IMR-90 (cell line): ENCODE measurements at regions not wholly inside any gene's neighbourhood (a gene's known extent, or its start where the extent isn't known, plus 50 kb on each side); places are given as distances from the start of the nearest gene placed in this dataset.
A peak's percentile ranks its signal among the peaks of the same experiment; 100 is the strongest.
"Not testable (repeated sequence)": the region's sequence is repeated elsewhere in the genome, so short reads cannot be mapped to it uniquely, and the experiment has no call there.

Experiments used
- BHLHE40 ChIP-seq: fragments of 150-350 bp; IDR thresholded peaks from 2 replicates; pipeline ENCODE4 v1.6.1; 2016; ENCODE audit warnings: mild to moderate bottlenecking, low read depth, low read length
- CEBPB ChIP-seq: IDR thresholded peaks from 2 replicates; pipeline ENCODE4 v1.6.1; 2012; ENCODE audit warnings: low read depth, low read length, improper control_type of control experiment
- FOS ChIP-seq: fragments of 150-350 bp; IDR thresholded peaks from 2 replicates; pipeline ENCODE4 v1.6.1; 2016; ENCODE audit warnings: low read depth, low read length
- MAFK ChIP-seq: IDR thresholded peaks from 2 replicates; pipeline ENCODE4 v1.6.1; 2012; ENCODE audit warnings: low read depth, low read length, improper control_type of control experiment
- MXI1 ChIP-seq: IDR thresholded peaks from 2 replicates; pipeline ENCODE4 v1.6.1; 2012; ENCODE audit warnings: low read depth, mild to moderate bottlenecking, low read length, moderate library complexity, borderline replicate concordance
- POLR2A ChIP-seq: IDR thresholded peaks from 2 replicates; pipeline ENCODE4 v1.6.1; 2012; ENCODE audit warnings: mild to moderate bottlenecking, low read depth, low read length
- RAD21 ChIP-seq: IDR thresholded peaks from 2 replicates; pipeline ENCODE4 v1.6.1; 2012; ENCODE audit warnings: low read length, improper control_type of control experiment
- RCOR1 ChIP-seq: IDR thresholded peaks from 2 replicates; pipeline ENCODE4 v1.6.1; 2012; ENCODE audit warnings: mild to moderate bottlenecking, low read length, improper control_type of control experiment; ENCODE audit not compliant: insufficient replicate concordance
- RFX5 ChIP-seq: IDR thresholded peaks from 2 replicates; pipeline ENCODE4 v1.8.0; 2012; ENCODE audit warnings: low read depth, mild to moderate bottlenecking, low read length, moderate library complexity
- SMC3 ChIP-seq: fragments of 150-350 bp; IDR thresholded peaks from 2 replicates; pipeline ENCODE4 v1.6.1; 2016; ENCODE audit warnings: low read depth, mild to moderate bottlenecking, antibody characterized with exemption, low read length, moderate library complexity
- TF ChIP-seq, protein P1 (sequence below): fragments of 150-350 bp; IDR thresholded peaks from 2 replicates; pipeline ENCODE4 v1.6.1; 2016; ENCODE audit warnings: low read depth, mild to moderate bottlenecking, low read length, moderate library complexity, borderline replicate concordance
- TF ChIP-seq, protein P2 (sequence below): conservative IDR thresholded peaks from 2 replicates; pipeline ENCODE4 v1.5.1; 2012; ENCODE audit warnings: mild to moderate bottlenecking, low read depth, low read length, improper control_type of control experiment

- not testable (repeated sequence) for TF ChIP-seq RAD21, POLR2A, BHLHE40, MXI1, CEBPB, RFX5, RCOR1, SMC3, FOS
- TF ChIP-seq, protein P1, sequence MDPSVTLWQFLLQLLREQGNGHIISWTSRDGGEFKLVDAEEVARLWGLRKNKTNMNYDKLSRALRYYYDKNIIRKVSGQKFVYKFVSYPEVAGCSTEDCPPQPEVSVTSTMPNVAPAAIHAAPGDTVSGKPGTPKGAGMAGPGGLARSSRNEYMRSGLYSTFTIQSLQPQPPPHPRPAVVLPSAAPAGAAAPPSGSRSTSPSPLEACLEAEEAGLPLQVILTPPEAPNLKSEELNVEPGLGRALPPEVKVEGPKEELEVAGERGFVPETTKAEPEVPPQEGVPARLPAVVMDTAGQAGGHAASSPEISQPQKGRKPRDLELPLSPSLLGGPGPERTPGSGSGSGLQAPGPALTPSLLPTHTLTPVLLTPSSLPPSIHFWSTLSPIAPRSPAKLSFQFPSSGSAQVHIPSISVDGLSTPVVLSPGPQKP = not testable (repeated sequence)
- TF ChIP-seq, protein P2, sequence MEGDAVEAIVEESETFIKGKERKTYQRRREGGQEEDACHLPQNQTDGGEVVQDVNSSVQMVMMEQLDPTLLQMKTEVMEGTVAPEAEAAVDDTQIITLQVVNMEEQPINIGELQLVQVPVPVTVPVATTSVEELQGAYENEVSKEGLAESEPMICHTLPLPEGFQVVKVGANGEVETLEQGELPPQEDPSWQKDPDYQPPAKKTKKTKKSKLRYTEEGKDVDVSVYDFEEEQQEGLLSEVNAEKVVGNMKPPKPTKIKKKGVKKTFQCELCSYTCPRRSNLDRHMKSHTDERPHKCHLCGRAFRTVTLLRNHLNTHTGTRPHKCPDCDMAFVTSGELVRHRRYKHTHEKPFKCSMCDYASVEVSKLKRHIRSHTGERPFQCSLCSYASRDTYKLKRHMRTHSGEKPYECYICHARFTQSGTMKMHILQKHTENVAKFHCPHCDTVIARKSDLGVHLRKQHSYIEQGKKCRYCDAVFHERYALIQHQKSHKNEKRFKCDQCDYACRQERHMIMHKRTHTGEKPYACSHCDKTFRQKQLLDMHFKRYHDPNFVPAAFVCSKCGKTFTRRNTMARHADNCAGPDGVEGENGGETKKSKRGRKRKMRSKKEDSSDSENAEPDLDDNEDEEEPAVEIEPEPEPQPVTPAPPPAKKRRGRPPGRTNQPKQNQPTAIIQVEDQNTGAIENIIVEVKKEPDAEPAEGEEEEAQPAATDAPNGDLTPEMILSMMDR = not testable (repeated sequence)
- TF ChIP-seq MAFK = peak; percentile 76
Measured at GRCh38 chr5:150960323-150960722, 55.5 kb upstream of the ZNF300 start.
